HG02759 (cell line): ENCODE measurements at regions not wholly inside any gene's neighbourhood (a gene's known extent, or its start where the extent isn't known, plus 50 kb on each side); places are given as distances from the start of the nearest gene placed in this dataset.

Experiments
- ATAC-seq: cut with Tn5 transposase; IDR thresholded peaks from one replicate; pipeline ENCODE4 v1.9.1; 2021; ENCODE audit warnings: mild to moderate bottlenecking, moderate library complexity; ENCODE audit not compliant: unreplicated experiment

DNA sequence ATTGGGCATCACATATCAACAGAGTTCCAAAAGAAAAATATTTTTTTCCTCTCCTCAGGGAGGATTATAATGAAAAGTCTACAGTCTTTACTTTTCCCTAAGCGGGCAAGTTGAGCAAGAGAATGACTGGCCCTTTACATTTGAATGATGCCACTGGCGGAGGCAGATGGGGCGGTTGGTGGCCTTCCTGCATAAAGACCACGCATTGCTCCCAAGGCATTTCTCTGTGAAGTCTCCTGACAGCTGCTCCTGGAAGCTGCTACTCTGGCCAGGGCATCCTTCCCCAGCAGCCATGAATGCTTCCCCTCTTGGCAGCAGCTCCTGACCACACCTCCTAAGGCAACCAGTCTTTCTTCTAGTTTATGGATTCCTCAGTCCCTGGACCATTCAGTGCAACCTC is 161.1 kb upstream of the RRP15 start:
- ATAC-seq, result no peak

DNA sequence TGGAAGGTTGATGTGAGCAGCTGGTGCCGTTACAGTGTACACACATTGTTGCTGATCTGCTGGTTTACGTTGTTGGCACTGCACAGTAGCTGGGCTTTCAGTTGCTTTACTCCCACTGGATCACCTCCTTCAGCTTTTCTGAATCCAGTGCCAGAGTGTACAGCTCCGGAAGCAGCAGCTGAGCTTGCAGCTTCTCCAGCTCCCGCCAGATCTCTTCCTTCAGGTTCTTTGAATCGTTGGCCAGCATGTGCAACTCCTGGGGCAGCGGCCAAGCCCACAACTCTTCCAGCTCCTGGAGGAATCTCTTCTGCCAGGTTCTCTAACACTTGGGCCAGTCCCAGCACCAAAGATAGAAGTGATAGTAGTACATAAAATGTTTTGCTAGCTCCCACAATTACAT is 149.7 kb upstream of the RRP15 start:
- no peak for ATAC-seq

- no peak for ATAC-seq
Measured at GRCh38 chr1:218139761-218140160, 145.3 kb upstream of the RRP15 start.

DNA sequence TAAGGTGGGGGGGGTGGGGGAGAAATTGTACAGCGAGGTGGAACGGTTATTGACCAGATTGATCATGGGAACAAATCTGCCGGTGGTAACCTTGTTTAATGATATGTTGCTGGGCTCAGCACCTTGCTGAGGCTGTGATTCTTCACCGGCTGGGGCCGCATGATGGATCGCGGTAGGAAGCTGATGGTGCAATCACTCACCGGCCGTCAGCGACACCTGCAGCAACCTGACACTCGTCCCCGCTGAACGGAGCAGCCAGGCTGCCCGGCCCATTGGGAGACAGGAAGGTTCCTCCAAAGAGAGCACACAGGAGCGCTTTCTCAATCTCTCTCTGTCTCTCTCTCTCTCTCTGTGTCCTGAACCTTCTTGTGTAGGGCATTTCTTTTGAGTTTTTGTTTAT is 128.5 kb upstream of the RRP15 start:
- ATAC-seq, result no peak

- ATAC-seq, result no peak
Measured at GRCh38 chr1:218163371-218163770, 121.7 kb upstream of the RRP15 start.

DNA sequence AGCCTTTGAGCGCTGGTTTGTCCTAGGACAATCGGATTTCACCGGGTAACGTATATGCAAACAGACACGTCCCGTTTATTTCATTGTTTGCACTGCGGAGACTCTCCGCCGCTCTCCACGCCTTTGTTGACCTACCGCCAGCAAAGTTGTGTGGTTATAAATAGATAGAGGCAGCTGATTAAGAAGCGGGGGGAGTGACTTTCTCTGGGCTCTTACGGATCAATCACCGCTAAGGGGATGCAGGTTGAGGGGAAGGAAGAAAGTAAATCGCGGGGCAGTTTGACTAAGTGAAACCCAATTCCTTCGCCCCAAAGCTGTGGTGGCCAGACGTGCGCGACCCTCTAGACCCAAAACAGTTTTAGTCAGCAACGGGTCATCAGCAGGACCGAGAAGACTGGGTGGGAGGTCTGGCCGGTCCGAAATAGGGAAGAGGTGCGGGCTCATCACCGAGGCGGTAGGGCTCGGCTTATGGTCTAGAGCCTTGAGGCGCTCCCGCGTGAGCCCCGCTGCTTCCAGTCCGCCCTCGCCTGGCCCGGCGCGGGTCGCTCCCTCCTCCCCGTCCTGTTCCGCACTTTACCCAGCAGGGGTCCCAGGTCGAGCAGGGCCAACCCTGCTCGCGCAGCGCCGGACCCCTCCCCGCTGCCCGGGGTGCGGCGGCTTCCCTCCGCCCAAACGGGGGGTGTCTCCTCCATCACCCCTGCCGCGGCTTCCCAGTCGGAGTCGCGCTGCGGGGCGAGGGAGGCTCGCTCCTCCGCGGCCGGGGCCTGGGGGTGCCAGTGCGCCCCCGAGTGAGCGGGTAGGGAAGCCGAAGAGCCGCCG is 120.8 kb upstream of the RRP15 start:
- peak; percentile 66 for ATAC-seq

DNA sequence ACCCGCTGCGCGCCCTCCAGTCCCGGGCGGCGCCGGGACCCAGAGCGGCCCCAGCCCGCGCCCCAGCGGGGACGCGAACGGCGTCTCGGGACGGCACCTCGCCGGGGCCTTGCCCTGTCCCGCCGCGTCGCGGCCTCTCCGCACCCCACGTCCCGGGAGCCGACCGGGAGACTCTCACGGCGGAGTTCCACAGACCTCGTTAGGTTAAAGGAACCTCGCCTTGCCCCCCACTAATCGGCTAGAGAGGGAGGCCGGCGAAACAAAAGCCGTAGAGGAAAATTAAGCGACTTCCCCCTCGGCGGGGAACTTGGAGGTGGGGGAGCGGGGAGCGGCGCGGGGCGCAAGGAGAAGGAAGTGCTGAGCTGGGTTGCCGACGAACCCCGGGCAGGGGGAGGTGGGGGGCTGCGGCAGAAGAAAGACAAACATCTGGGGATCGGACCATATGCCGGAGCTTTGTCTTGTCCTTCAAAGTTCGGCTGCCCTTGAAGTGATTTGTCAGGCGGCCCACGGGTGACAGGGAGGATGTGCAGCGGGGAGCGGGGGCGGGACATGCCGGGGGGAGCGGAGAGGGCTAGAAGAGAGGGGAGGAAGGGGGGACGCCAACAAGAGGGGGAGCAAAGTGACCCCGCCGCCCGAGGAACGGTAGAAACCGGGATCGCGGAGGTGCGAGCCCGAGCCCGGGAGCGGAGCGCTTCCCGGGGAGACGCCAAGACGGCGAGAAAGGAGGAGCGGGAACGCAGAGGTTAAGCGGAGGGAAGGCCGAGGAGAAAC is 120.0 kb upstream of the RRP15 start:
- peak; percentile 70 for ATAC-seq

DNA sequence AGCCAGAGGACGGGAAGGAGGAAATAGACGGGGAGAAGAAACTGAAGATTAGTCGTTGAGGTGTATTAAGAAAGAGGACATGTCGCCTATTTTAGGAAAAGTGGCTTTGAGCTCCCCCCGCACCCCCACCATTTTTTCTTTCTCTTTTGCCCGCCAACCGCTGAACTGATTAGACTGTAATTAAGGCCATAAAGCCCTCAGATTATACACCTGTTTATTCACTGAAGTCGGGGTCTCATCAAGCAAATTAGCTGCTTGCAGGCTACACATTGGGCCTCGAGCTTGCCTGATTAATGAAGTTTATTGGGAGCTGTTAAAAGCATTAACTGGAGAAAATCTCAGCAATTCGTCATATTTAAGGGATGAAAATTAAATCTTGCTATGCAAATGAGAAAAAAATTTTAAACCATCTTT is 119.4 kb upstream of the RRP15 start:
- ATAC-seq, result no peak

DNA sequence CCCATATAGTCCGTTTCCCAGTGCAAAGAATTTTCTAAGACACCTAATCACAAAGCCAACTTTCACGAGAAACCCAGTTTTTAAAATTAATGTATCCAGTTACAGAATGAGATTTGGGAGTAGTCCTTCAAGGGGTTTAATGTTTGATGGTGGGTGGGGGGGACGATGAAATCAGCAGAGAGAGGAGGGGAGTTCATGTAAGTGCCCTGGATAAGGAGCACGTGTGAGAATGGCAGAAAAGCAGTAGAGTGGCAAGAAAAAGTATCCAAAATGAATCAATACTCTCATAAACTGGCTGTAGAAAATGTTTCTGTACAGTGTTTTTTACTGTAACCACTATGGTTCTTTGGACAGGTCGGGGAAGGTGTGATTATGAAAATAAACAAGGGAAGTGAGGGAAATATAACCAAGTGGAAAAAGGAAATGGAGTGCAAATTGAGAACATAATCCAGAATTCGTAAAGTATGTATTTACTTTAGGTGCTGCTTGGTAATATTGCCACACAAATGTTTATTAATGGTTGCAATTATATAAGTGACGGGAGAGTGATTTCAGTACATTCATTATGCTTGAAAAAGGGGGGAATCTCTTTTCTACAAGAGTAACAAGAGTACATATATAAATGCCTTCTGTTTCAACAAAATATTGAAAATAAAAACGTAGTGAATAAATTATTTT is 118.7 kb upstream of the RRP15 start:
- ATAC-seq, result no peak

DNA sequence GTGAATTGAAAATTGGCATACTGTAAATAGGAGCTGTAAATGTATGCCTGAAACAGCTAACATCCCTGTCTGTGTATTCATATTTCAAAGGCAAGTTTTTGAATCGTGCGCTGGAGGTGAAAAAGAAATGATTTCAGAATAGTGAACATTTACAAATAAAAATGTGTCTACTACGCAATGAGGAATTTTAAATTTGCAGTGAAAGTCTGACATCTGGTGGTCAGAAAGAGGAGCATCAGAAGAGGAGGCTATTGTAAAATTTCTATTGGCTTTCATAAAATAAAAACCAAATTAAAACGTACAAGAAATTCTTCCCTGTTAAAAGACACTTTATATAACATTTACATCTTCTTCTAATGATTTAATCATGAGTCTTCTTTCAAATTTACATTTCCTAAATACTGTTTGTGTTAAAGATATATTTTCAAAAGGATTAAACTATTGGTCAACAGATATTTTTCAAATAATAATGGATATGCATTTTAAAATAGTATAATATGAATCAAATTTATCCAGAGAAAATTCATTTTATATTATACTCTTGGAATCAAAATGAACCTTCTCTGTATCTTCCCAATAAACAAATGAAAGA is 113.7 kb upstream of the RRP15 start:
- peak; percentile 59 for ATAC-seq

DNA sequence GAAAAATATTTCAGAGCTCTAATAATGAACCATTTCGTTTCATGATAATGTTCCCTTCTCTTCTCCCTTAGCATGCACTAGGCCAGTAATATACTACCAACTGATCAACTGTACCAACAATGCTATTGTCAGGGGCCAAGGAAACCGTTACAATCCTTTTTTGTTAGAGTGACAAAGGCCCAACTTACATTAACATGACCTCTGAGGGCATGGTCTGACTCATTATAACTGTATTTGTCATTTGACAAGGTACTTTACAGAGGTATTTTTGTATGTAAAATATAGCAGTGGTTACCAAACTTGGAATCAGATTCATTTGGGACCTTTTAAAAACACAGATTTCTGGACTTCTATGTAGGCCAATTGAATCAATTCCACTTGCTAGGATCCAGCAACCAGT is 102.6 kb upstream of the RRP15 start:
- no peak for ATAC-seq

DNA sequence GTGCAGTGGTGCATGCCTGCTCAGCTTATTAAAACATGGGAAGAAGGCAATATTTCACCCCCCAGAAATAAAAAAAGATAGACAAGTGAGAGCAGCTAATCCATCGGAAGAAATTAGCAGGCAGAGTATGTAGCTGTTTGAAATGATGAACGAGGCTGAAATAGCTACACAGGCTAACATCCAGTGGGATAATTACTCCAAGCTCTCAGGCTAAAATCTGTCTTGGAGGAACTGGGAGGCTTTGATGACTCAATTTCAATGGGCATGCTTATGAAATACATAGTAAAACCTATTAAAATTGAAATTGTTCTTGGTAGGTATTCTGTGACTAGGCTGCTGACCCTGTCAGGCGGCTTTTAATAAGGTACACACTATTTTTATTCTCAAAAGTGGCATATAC is 84.1 kb upstream of the RRP15 start:
- ATAC-seq, result no peak

DNA sequence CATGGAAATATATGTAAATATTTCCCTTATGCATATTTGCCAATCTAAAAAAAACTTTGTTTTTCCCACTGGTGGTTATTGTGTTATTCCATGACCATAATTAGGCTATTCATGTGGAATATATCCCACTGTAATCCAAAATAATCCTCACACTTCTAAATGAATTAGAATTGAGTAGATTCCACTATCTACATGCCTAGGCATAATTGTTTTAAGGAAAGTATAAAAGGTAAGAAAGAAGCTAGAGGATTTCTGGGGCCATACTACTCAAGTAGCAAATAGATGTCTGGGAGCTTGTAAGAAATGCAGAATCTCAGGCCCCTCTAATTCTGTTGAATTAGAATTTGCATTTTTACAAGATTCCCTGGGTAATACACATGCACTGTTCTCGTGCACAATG is 83.5 kb upstream of the RRP15 start:
- no peak for ATAC-seq

- ATAC-seq, result no peak
Measured at GRCh38 chr1:218205721-218206120, 79.4 kb upstream of the RRP15 start.

DNA sequence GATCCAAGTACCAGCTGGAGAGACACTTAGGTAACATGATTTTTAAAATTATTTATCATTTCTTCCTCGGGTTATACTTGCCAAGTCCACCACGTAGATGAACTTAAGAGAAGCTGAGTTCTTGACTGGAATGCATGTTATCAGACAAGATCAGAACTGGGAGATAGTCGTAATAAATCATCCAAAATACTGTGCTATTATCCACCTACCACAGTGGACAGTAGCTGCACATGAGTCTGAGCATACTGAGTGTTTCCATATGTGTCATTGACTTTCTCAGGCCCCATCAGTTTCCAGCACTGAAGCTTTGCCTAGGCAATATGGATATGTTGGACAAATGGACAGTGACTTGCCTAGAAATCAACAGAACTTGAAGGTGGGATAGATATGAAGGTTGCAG is 77.9 kb upstream of the RRP15 start:
- ATAC-seq, result no peak

- ATAC-seq, result no peak
Measured at GRCh38 chr1:218209351-218209861, 75.7 kb upstream of the RRP15 start.

- no peak for ATAC-seq
Measured at GRCh38 chr1:218211241-218211640, 73.9 kb upstream of the RRP15 start.

DNA sequence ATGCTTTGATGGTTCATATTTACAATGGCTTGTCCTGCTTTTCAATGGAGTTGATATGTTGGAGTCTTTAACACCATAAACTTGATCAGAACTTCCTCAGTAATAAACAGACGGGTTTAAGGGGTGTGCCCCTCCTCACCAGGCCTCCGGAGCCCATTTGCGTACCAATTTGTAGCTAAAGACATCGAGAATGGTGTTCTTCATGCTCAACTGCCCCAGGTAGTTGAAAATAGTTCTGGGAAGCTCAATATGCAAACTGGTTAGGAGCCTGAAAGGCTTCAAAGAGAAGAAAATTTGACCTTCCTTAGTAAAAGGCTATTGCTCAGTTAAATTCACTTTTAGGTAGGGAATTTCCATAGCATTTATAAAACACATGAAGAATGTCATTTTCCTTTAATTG is 68.1 kb upstream of the RRP15 start:
- ATAC-seq, result peak; percentile 45

- ATAC-seq, result no peak
Measured at GRCh38 chr1:218219460-218219859, 65.6 kb upstream of the RRP15 start.

- no peak for ATAC-seq
Measured at GRCh38 chr1:218224101-218224500, 61.0 kb upstream of the RRP15 start.

DNA sequence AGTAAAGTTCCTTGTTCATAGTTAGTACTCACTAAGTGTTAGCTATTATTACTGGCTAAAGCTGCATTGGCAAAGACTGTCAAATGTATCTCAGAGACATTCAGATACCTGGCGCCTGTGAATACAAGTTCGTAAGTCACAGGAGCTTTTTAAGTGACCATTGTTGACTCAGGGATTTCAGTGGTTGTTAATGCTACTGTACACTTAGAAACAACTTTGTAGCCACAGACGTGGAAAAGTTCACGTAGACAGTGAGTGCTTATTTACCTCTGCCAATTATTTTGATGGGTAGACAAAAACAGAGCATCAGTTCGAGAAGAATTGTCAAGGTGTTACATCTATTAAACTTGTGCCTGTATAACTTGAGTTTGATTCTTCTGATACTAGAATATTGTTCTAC is 59.1 kb upstream of the RRP15 start:
- no peak for ATAC-seq
